GOT3 (cell line): ENCODE measurements at regions not wholly inside any gene's neighbourhood (a gene's known extent, or its start where the extent isn't known, plus 50 kb on each side); places are given as distances from the start of the nearest gene placed in this dataset.
"Not testable (repeated sequence)": the region's sequence is repeated elsewhere in the genome, so short reads cannot be mapped to it uniquely, and the experiment has no call there.

ENCODE experiments used
- DNase-seq: peaks from one replicate; lab custom pipeline; 2025; ENCODE audit warnings: mixed read lengths; lab: John Stamatoyannopoulos, UW

- no peak for DNase-seq
Observed at GRCh38 chr14:61167642-61168041, 113.5 kb downstream of the TMEM30B start.

- no peak for DNase-seq
Observed at GRCh38 chr14:61160798-61161197, 120.3 kb downstream of the TMEM30B start.

GRCh38 chr14:61154641-61155040, 126.5 kb downstream of the TMEM30B start:
- DNase-seq, result no peak

GRCh38 chr14:61153914-61154545, 127.1 kb downstream of the TMEM30B start:
- DNase-seq, result no peak

GRCh38 chr14:61153431-61153830, 127.7 kb downstream of the TMEM30B start:
- DNase-seq, result no peak

- no peak for DNase-seq
Observed at GRCh38 chr14:61152851-61153364, 128.2 kb downstream of the TMEM30B start.

- DNase-seq, result no peak
Observed at GRCh38 chr14:61151251-61151650, 129.9 kb downstream of the TMEM30B start.

- no peak for DNase-seq
Observed at GRCh38 chr14:61150851-61151250, 130.3 kb downstream of the TMEM30B start.

- no peak for DNase-seq
Observed at GRCh38 chr14:61149896-61150295, 131.2 kb downstream of the TMEM30B start.

- DNase-seq, result no peak
Observed at GRCh38 chr14:61148742-61149350, 132.3 kb downstream of the TMEM30B start.

GRCh38 chr14:61147831-61148549, 133.1 kb downstream of the TMEM30B start:
- no peak for DNase-seq

- DNase-seq, result no peak
Observed at GRCh38 chr14:61147381-61147821, 133.7 kb downstream of the TMEM30B start.

GRCh38 chr14:61146899-61147298, 134.2 kb downstream of the TMEM30B start:
- no peak for DNase-seq

- DNase-seq, result no peak
Observed at GRCh38 chr14:61145903-61146481, 135.1 kb downstream of the TMEM30B start.

GRCh38 chr14:61145034-61145902, 135.9 kb downstream of the TMEM30B start:
- no peak for DNase-seq

- DNase-seq, result not testable (repeated sequence)
Observed at GRCh38 chr14:61144117-61145033, 136.8 kb downstream of the TMEM30B start.

- no peak for DNase-seq
Observed at GRCh38 chr14:61140872-61141271, 140.3 kb downstream of the TMEM30B start.

GRCh38 chr14:61140271-61140670, 140.9 kb downstream of the TMEM30B start:
- no peak for DNase-seq

GRCh38 chr14:61139006-61139599, 142.0 kb downstream of the TMEM30B start:
- no peak for DNase-seq

GRCh38 chr14:61132894-61133293, 148.2 kb downstream of the TMEM30B start:
- DNase-seq, result no peak
